GM03348 (cell line): ENCODE measurements at regions not wholly inside any gene's neighbourhood (a gene's known extent, or its start where the extent isn't known, plus 50 kb on each side); places are given as distances from the start of the nearest gene placed in this dataset.

Experiments
- DNase-seq: peaks from one replicate; pipeline ENCODE4 v3.0.0; 2012; ENCODE audit warnings: low spot score

- DNase-seq, result no peak
Measured at GRCh38 chr1:68961143-68961542, 464.3 kb upstream of the DEPDC1 start.

GRCh38 chr1:68963353-68963752 lies 466.5 kb upstream of the DEPDC1 start:
- no peak for DNase-seq

GRCh38 chr1:68969441-68969840 lies 472.6 kb upstream of the DEPDC1 start:
- no peak for DNase-seq

GRCh38 chr1:68970571-68970970 lies 473.7 kb upstream of the DEPDC1 start:
- DNase-seq, result no peak

GRCh38 chr1:68973459-68974244 lies 476.8 kb upstream of the DEPDC1 start:
- DNase-seq, result peak; percentile 16

GRCh38 chr1:68974447-68974846 lies 477.6 kb upstream of the DEPDC1 start:
- no peak for DNase-seq

- DNase-seq, result no peak
Measured at GRCh38 chr1:68975212-68975933, 478.5 kb upstream of the DEPDC1 start.

GRCh38 chr1:68976916-68977610 lies 480.2 kb upstream of the DEPDC1 start:
- DNase-seq, result no peak

- no peak for DNase-seq
Measured at GRCh38 chr1:68979891-68980290, 483.0 kb upstream of the DEPDC1 start.

GRCh38 chr1:68984289-68984688 lies 487.4 kb upstream of the DEPDC1 start:
- DNase-seq, result no peak

GRCh38 chr1:68994096-68994495 lies 497.2 kb upstream of the DEPDC1 start:
- no peak for DNase-seq

GRCh38 chr1:69016468-69016867 lies 519.6 kb upstream of the DEPDC1 start:
- DNase-seq, result no peak

GRCh38 chr1:69029649-69030048 lies 532.8 kb upstream of the DEPDC1 start:
- no peak for DNase-seq

- no peak for DNase-seq
Measured at GRCh38 chr1:69038379-69038778, 529.3 kb upstream of the LRRC7 start.

- DNase-seq, result no peak
Measured at GRCh38 chr1:69045572-69045971, 522.1 kb upstream of the LRRC7 start.

- no peak for DNase-seq
Measured at GRCh38 chr1:69055194-69055593, 512.5 kb upstream of the LRRC7 start.

GRCh38 chr1:69058454-69058853 lies 509.3 kb upstream of the LRRC7 start:
- no peak for DNase-seq

GRCh38 chr1:69070660-69071373 lies 496.9 kb upstream of the LRRC7 start:
- no peak for DNase-seq

- DNase-seq, result no peak
Measured at GRCh38 chr1:69073176-69073575, 494.5 kb upstream of the LRRC7 start.

- DNase-seq, result no peak
Measured at GRCh38 chr1:69076631-69077030, 491.1 kb upstream of the LRRC7 start.

- no peak for DNase-seq
Measured at GRCh38 chr1:69077198-69077597, 490.5 kb upstream of the LRRC7 start.

GRCh38 chr1:69077633-69078032 lies 490.1 kb upstream of the LRRC7 start:
- no peak for DNase-seq
